GM19467 (cell line): ENCODE measurements at regions not wholly inside any gene's neighbourhood (a gene's known extent, or its start where the extent isn't known, plus 50 kb on each side); places are given as distances from the start of the nearest gene placed in this dataset.
"Not testable (repeated sequence)": the region's sequence is repeated elsewhere in the genome, so short reads cannot be mapped to it uniquely, and the experiment has no call there.

Experiments
- ATAC-seq: cut with Tn5 transposase; IDR thresholded peaks from one replicate; pipeline ENCODE4 v1.9.1; 2021; ENCODE audit warnings: mild to moderate bottlenecking, moderate library complexity; ENCODE audit not compliant: unreplicated experiment

DNA sequence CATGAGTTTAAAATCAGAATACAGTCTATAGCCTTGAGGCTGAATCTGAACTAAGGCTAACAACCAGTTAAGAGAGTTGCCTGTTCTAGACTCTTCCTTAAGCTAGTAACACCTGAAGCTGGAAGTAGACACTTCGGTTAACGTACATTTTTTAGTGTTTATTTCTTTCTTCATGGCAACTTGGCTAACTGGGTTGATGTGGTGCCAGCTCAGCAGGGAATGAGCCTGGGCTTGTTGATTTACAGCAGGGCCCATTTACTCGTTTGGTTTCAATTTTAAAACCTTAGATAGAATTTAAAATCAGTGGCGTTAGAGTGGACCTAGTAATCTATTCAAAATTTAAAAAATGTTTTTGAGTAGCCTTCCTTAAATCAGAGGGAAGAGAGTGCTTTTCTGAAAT is 137.6 kb upstream of the ESX1 start:
- no peak for ATAC-seq

DNA sequence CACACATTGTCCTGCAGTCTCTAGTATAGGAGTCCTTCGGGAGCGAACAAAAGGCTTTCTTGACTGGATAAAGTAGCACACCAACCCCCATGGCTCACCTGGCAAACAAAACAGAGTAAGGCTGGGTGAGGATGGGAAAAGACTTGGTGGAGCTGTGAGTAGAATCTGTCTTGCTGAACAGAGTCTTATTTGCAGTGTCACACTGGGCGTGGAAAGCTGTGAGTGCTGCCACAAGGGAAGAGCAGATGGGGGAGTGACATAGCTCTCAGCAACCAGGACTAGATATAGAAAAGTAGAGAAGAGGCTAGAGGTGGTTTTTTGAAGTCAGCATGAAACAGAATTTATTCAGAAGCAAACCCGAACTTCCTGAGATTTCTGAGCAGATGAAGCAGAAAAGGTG is 137.2 kb upstream of the ESX1 start:
- no peak for ATAC-seq

DNA sequence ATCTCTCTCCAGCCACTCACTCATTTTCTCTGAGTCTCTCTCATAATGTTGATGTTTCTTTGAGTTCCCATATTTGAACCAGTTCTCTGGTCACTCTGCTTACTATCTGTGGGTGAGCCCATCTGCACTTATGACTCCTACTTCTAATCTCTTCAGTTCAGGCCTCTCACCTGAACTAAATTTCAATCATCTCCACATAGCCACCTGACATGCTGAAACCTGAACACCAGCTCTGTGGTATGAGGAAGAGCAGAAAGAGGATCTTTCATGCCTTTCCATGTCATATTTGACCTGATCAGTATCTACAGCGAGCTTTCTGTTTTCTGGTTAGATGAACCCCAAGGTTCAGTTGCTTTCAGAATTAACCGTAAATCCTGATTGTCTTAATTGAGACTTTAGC is 122.2 kb upstream of the ESX1 start:
- ATAC-seq: no peak

GRCh38 chrX:104372547-104372946 is 117.8 kb upstream of the ESX1 start:
- no peak for ATAC-seq

DNA sequence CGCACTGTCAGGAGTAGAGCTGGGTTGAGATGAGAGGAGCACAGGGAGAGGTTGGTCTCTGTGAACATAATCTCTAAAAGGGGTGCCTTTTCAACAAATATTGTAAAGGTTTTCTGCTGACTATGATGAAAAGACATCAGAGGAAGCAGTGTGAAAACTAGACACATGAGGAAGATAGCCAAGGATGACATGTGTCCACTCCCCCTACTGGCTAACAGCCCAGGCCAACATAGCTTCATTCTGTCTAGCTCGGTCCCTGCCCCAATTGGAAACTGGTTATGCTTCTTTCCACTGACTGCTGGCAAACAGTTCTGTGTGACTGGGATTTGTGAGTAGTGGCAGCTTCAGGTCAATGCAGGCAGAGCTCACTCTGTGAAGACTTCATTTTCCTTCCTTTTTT is 115.4 kb upstream of the ESX1 start:
- ATAC-seq: no peak

GRCh38 chrX:104360774-104361173 is 106.0 kb upstream of the ESX1 start:
- ATAC-seq: not testable (repeated sequence)

- ATAC-seq: no peak
Measured at GRCh38 chrX:104359124-104359523, 104.4 kb upstream of the ESX1 start.

DNA sequence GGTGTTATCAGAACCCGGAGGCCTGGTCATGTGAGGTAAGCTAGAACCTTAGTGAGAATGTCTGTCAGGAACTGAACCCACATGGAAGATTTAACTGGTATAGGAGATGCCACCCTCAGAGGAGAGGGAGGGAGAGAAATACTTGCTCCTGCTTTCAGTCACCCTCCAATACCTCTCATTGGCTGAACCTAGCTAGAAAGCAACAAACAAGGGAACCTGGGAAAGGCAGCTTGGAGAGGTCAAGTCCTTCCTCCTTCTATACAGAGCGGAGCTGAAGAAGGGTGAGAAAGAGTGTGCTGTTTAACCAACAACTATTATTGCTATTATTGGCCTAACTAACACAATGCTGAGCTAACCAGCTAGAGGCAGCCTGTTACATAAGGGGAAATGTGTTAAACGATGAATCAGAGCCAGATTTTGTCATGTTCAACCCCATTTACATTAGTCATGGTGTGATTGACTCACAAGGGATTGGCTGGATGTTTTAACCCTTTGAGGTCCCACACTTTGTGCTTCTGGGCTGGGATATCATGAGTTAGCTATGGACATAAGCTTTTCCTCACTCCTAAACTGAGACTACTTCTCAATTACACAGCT is 96.5 kb upstream of the ESX1 start:
- ATAC-seq: no peak

DNA sequence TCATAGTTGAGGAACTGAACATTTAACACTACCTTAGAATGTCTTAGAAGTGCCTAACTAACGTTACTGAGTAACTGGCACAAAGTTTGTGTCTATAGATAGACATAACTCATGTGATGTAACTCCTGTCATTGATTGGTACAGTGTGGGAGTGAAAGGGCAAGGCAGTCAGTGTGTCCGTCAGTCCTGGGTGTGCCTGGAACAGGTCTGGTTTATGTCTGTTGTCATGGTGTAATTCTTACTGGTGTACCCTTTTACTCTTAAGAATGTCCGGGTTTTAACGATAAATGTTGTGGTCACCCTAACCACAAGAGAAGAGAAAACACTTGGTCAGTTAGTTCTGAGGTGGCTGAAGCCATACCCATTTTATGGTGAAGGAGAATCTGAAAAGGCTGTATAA is 93.1 kb upstream of the ESX1 start:
- no peak for ATAC-seq

- peak; percentile 79 for ATAC-seq
Measured at GRCh38 chrX:104343428-104344129, 88.8 kb upstream of the ESX1 start.

DNA sequence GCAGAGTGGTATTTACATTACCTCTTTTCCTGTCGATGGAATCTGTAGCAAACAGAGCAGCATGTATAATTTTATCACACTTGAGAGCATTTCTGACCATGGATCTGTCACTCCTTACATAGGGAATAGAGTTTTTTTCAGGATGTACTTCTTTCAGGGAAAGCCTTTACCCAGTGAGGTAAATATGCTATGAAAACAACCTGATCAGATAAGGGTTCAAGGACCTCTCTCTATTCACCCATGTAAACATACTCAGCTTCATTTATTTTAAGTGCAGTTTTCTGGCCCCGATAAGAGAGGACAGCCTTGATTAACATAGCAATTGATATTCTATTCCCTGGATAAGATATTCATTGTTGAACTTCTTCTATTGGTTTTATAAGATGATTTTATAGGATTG is 87.3 kb upstream of the ESX1 start:
- no peak for ATAC-seq

GRCh38 chrX:104335756-104336155 is 81.0 kb upstream of the ESX1 start:
- no peak for ATAC-seq

DNA sequence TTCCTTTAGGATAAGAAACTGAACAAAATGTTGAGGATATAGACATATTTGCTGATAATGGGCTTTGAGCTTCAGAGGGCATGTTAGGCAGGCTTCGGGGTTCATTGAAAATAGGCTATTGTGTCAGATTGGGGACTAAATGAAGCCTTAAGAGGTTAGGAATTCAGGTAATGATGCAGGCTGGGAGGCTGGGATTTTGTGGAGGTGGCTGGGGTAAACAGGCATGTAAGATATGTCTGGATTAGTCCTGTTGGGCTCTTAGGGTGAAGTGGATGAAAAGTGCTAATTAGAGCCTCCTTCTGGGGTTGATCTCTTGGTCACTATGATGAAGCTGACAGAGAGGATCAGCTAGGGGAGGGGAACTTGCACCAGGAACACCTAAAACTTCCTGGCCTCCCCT is 80.2 kb upstream of the ESX1 start:
- no peak for ATAC-seq

- ATAC-seq: no peak
Measured at GRCh38 chrX:104330966-104331365, 76.2 kb upstream of the ESX1 start.

- ATAC-seq: no peak
Measured at GRCh38 chrX:104329731-104330130, 75.0 kb upstream of the ESX1 start.

DNA sequence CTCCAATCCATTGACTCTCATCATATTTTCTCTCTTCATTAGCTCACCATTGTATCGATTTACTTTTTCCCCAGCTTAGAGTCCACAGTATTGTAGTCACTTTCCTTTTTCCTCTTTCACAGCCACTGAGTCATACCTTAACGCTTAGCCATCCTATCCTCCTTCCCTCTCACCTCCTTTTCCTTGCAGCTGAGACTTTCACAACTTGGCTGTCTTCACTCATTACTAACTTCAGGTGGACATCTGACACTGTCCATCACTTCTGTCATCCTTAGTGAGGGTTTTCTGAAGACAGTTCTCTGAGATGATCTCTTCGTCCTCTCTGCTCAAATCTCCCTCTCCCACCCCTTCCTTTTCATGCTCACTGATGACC is 70.5 kb upstream of the ESX1 start:
- ATAC-seq: no peak

- no peak for ATAC-seq
Measured at GRCh38 chrX:104324461-104325212, 69.9 kb upstream of the ESX1 start.

DNA sequence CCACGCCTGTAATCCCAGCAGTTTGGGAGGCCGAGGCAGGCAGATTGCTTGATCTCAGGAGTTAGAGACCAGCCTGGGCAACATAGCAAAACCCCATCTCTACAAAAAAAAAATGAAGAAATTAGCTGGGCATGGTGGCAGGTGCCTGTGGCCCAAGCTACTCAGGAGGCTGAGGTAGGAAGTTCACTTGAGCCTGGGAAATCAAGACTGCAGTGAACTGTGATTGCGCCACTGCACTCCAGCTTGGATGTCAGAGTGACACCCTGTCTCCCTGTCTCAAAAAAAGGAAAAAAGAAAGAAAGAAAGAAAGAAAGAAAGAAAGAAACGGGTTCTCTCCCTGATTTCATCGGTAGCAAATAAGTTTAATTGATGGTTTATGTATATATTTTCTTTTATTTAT is 64.6 kb upstream of the ESX1 start:
- no peak for ATAC-seq

DNA sequence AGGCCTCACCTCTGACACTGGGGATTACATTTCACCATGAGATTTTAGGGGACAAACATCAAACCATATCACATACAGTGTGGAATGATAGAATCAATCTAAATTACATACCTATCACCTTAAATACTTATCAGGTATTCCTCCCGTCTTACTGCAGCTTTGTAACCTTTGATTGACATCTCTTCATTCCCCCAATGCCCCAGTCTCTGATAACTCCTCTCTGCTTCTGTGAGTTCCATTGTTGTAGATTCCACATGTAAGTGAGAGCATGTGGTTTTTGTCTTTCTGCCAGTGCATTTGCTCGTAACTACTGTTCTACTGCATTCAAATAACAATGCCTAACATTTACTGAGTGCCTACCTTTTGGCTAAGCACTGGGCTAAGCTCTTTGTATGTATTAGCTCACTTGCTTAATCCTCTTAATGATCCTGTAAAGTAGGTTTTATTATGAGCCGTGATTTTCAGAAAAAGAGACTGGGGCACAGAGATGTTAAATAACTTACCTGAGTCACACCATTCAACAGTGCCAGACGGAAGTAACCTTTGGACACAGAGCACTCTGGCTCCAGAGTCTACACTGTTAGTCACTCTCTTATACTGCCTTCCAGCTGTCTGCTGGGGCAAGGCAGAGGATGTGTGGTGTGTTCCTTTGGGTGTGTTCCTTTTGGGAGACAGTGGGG is 63.7 kb upstream of the ESX1 start:
- no peak for ATAC-seq

DNA sequence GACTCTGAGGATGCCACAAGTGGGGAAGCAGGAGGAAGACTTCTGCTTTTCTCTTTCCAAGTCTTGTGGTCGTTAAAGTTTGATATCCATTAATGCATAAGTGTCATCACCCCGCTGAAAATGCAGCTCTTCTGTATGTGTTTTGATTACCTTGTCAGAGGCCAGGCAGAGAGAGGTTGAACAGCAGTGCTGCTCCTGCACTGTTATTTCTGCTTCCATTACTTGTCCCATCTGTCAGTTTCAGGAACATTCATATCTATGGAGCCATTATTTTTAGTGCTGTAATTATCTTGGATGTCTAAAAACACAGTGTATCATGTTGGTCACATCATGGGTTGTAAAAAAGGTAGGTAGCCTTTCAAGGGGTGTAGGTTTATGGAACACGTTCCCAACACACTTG is 62.0 kb upstream of the ESX1 start:
- ATAC-seq: no peak

DNA sequence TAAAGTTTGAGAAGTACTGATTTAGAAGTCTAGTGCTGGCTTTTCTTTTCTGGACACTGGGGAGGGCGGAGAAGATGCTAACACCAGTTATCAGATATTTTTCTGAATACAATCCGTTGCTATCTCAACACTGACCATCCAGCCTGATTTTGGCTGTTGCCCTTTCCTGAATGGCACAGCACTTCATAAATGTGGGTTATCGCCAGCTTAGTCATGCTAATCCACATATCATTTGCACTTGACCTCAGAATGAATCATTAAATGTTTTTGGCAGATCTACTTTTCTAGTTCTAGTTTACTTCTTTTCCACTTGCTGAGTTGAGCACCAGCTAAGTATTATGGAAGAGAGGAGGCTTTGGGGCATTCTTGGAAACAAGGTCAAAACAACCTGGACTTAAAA is 60.8 kb upstream of the ESX1 start:
- ATAC-seq: no peak
